ENCODE measurements at regions not wholly inside any gene's neighbourhood (a gene's known extent, or its start where the extent isn't known, plus 50 kb on each side); places are given as distances from the start of the nearest gene placed in this dataset.

DNA sequence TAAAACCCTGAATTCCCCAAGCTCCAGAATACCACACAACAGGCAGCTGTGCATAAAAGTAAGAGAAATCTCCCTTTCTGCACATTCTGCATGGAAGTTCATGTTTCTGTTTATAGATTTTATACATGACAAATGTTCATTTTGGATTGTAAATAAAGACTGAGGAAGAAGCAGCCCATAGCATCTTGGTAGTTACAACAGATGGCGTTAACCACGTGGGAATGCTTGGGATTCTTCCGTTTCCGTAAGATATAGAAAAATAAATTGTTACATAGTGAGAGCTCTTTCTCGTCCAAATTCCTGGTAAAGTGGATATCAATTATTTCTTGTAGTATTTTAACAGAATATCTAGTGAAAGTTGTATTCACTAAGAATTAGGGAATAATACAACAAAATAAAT, 1016.5 kb downstream of the GRM8 start:
- TF ChIP-seq CTCF (IDR thresholded peaks at IDR 0.05; ENCODE audit: insufficient read depth, low read length, poor library complexity, severe bottlenecking) (no peak), EZH2phosphoT487 (conservative IDR thresholded peaks at IDR 0.05; ENCODE audit: low read length) (no peak)
